Fibroblast of the aortic adventitia (primary cell): ENCODE measurements at regions not wholly inside any gene's neighbourhood (a gene's known extent, or its start where the extent isn't known, plus 50 kb on each side); places are given as distances from the start of the nearest gene placed in this dataset.

Source experiments
- DNase-seq: peaks from one replicate; pipeline ENCODE4 v3.0.0-alpha.2; 2010; ENCODE audit warnings: low read depth
- H3K4me3 ChIP-seq: 2 replicates; pipeline ENCODE4 v1.5.1; 2011; ENCODE audit warnings: low read depth, mild to moderate bottlenecking, control low read depth, low read length, moderate library complexity
- CTCF ChIP-seq: IDR thresholded peaks from 2 replicates; pipeline ENCODE4 v1.5.1; 2011; ENCODE audit warnings: mild to moderate bottlenecking, low read length, control low read depth, inconsistent platforms; ENCODE audit not compliant: insufficient read depth

GRCh38 chr15:88730751-88731150 lies 72.5 kb upstream of the ACAN start:
- no peak for TF ChIP-seq CTCF
- no peak for DNase-seq
- H3K4me3 ChIP-seq: no peak overlapping the region

DNA sequence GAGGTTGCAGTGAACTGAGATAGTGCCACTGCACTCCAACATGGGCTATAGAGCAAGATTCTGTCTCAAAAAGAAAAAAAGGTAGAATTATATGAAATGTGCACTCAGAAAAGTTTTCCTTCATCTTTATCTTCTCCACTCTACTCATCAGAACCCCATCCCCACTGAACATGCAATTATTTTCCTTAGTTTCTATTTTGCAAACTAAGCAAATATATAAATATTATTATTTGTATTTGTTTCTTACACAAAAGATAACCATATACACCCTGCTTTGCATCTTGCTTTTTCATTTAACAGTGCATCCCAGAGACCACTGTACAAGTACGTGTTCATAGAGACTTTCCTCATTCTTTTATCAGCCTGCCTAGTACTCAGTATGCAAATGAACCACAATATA lies 68.0 kb upstream of the ACAN start:
- no peak for DNase-seq
- no peak overlapping the region for H3K4me3 ChIP-seq
- no peak for TF ChIP-seq CTCF

DNA sequence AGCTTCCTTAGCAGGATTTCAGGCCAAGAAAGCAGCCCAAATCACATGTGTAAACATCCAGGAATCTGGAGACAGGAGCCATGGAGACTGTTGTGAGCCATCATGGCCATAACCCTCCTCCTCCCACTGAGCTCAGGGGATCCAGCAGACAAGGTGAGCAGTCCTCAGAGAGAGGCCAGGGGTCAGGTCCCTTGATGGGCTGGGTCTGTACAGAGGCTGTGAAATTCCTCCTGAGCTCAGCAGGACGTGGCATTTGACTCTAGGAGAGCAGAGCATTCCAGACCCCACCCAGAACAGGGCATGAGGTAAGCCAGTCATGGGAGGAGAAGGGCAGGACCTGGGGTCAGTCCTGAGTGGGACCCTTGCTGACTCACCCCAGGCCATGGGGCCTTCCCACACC lies 67.0 kb upstream of the ACAN start:
- no peak overlapping the region for H3K4me3 ChIP-seq
- DNase-seq: no peak
- no peak for TF ChIP-seq CTCF

DNA sequence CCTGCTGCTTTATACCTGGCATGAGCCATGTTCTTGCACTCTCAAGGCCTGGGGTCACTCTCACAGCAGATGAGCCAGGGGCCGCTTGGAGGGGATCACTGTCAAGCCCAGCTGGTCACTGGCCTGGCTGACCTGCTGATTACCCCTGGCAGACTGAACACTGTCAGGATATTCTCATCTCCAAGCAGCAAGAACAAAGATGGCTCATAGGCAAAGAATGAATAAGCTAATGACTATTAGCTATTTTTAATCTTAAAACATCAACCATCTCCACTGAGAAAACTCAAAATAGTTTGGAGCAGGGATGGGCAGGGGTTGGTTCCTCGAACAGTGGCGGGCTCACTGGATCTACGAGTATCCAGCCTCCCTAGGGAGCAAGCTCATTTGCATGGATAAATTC lies 64.4 kb upstream of the ACAN start:
- no peak for DNase-seq

GRCh38 chr15:88739541-88739940 lies 63.7 kb upstream of the ACAN start:
- no peak overlapping the region for H3K4me3 ChIP-seq
- no peak for DNase-seq
- no peak for TF ChIP-seq CTCF

More for the DNA sequence above, 64.4 kb upstream of the ACAN start:
- TF ChIP-seq CTCF: no peak
- no peak overlapping the region for H3K4me3 ChIP-seq

GRCh38 chr15:88740356-88740755 lies 62.9 kb upstream of the ACAN start:
- no peak overlapping the region for H3K4me3 ChIP-seq
- no peak for DNase-seq
- no peak for TF ChIP-seq CTCF

GRCh38 chr15:88741046-88741445 lies 62.2 kb upstream of the ACAN start:
- no peak for TF ChIP-seq CTCF
- H3K4me3 ChIP-seq: no peak overlapping the region
- DNase-seq: no peak
